ENCODE measurements at regions not wholly inside any gene's neighbourhood (a gene's known extent, or its start where the extent isn't known, plus 50 kb on each side); places are given as distances from the start of the nearest gene placed in this dataset.

GRCh38 chr7:55273186-55273980 lies 91.8 kb upstream of the LANCL2 start:
- TF ChIP-seq SIN3A (IDR thresholded peaks at IDR 0.05; ENCODE audit: borderline replicate concordance, insufficient read depth, low read length) (no peak), TAF1 (IDR thresholded peaks at IDR 0.05; ENCODE audit: borderline replicate concordance, insufficient read depth, low read length) (no peak), FOXP2 (optimal IDR thresholded peaks at IDR 0.05; ENCODE audit: borderline replicate concordance, extremely low read depth, extremely low read length, insufficient read depth) (no peak), REST (IDR thresholded peaks at IDR 0.05; ENCODE audit: insufficient read depth in 1 of 2, low read depth in 2 of 2, low read length in 2 of 2) (no peak), POLR2AphosphoS5 (IDR thresholded peaks at IDR 0.05; ENCODE audit: low read depth, low read length) (no peak)

GRCh38 chr7:55274156-55274555 lies 91.0 kb upstream of the LANCL2 start:
- TF ChIP-seq FOXP2 (optimal IDR thresholded peaks at IDR 0.05; ENCODE audit: borderline replicate concordance, extremely low read depth, extremely low read length, insufficient read depth): no peak

DNA sequence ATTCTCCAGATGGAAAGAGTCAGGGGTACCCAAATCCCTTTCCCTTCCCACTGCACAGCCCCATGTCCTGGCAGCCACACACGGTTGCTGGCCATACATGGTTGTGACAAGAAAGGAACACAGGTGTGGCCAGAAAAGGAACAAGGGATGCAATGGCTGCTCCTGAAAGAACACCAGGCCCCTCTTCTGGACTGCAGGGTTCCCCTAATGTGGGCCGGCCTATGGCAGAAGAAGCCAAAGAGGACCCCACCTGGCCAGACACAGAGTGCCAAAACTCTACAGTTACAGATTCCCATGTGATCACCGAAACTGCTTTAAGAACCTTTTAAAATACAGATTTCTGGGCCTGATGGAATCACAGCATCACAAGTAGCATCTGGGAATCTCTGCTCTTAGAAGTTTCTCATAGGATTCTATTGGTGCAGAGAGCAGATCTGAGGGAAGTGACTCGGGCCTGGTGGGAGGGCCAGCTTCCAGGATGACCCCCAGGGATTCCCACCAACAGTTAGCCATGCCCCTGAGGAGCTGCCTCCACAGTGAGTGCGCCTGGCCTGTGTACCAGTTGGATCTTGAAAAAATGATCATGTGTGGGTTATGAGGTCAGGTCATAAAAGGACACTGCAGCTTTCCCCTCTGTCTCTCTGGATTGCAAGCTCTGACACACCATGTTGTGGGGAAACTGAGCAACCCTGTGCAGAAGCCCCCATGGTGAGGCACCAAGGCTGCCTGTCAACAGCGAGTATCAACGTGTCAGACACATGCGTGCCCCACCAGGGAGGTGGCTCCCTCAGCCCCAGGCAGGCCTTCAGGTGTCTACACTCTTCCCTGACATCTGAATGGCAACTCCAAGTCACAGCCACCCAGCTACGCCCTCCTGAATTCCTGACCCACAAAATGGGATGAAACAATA lies 89.6 kb upstream of the LANCL2 start:
- TF ChIP-seq TAF1 (IDR thresholded peaks at IDR 0.05; ENCODE audit: borderline replicate concordance, insufficient read depth, low read length) (no peak), SIN3A (IDR thresholded peaks at IDR 0.05; ENCODE audit: borderline replicate concordance, insufficient read depth, low read length) (no peak), POLR2AphosphoS5 (IDR thresholded peaks at IDR 0.05; ENCODE audit: low read depth, low read length) (no peak), FOXP2 (optimal IDR thresholded peaks at IDR 0.05; ENCODE audit: borderline replicate concordance, extremely low read depth, extremely low read length, insufficient read depth) (no peak), REST (IDR thresholded peaks at IDR 0.05; ENCODE audit: insufficient read depth in 1 of 2, low read depth in 2 of 2, low read length in 2 of 2) (no peak)

DNA sequence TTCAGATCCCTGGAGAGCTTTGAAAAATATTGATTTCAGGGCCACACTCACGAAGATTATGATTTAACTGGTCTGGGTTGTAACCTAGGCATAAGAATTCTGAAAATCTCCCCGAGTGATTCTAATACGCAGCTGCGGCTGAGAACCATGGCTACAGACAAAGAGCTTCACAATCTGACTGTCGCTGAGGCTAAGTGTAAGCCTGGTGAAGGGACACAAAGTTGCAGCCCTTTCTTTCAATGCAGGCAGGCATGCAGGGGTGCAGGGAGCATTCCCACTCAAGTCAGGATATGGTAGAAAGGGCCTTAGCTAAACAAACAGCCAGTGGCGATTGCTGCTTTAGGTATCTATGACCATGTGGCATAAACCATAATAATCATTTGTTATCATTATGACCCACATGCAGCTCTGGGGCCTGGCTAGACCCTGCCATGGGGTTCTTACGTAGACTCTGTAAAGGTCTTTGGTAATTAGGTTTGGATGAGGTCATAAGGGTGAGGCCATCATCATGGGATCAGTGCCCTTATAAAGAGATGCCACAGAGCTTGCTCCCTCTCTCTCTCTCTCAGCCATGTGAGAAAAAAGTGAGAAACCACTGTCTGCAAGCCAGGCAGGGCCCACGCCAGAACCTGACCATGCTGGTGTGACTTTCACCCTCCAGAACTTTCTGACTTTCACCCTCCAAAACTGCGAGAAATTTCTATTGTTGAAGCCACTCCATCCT lies 88.4 kb upstream of the LANCL2 start:
- TF ChIP-seq FOXP2 (optimal IDR thresholded peaks at IDR 0.05; ENCODE audit: borderline replicate concordance, extremely low read depth, extremely low read length, insufficient read depth) (no peak), TAF1 (IDR thresholded peaks at IDR 0.05; ENCODE audit: borderline replicate concordance, insufficient read depth, low read length) (no peak), REST (IDR thresholded peaks at IDR 0.05; ENCODE audit: insufficient read depth in 1 of 2, low read depth in 2 of 2, low read length in 2 of 2) (no peak), SIN3A (IDR thresholded peaks at IDR 0.05; ENCODE audit: borderline replicate concordance, insufficient read depth, low read length) (no peak), POLR2AphosphoS5 (IDR thresholded peaks at IDR 0.05; ENCODE audit: low read depth, low read length) (no peak)

GRCh38 chr7:55277916-55278315 lies 87.2 kb upstream of the LANCL2 start:
- TF ChIP-seq REST (IDR thresholded peaks at IDR 0.05; ENCODE audit: insufficient read depth in 1 of 2, low read depth in 2 of 2, low read length in 2 of 2) (no peak), TAF1 (IDR thresholded peaks at IDR 0.05; ENCODE audit: borderline replicate concordance, insufficient read depth, low read length) (no peak), FOXP2 (optimal IDR thresholded peaks at IDR 0.05; ENCODE audit: borderline replicate concordance, extremely low read depth, extremely low read length, insufficient read depth) (no peak), POLR2AphosphoS5 (IDR thresholded peaks at IDR 0.05; ENCODE audit: low read depth, low read length) (no peak), SIN3A (IDR thresholded peaks at IDR 0.05; ENCODE audit: borderline replicate concordance, insufficient read depth, low read length) (no peak)

Measured in PFSK-1 (cell line).